Neural cell (in vitro differentiated cells): ENCODE measurements at regions not wholly inside any gene's neighbourhood (a gene's known extent, or its start where the extent isn't known, plus 50 kb on each side); places are given as distances from the start of the nearest gene placed in this dataset.

ENCODE experiments used
- H2AFZ ChIP-seq: fragments of 200-600, 300-800 bp; sonication (generic), shearing (Covaris generic); 2 replicates; pipeline ENCODE4 v1.6.0; 2014; ENCODE audit warnings: low read depth, mild to moderate bottlenecking, antibody characterized with exemption, low read length, moderate library complexity
- H3F3A ChIP-seq: fragments of 200-600 bp; shearing (Covaris generic); 2 replicates; pipeline ENCODE4 v1.6.1; 2016; ENCODE audit warnings: mild to moderate bottlenecking, moderate library complexity, mixed read lengths, antibody characterized with exemption, low read length; ENCODE audit not compliant: insufficient read depth, poor library complexity, severe bottlenecking
- H3K27ac ChIP-seq: fragments of 200-600, 300-800 bp; sonication (generic), shearing (Covaris generic); 2 replicates; pipeline ENCODE4 v1.5.1; 2014; ENCODE audit warnings: mild to moderate bottlenecking, low read length, moderate library complexity
- H3K27me3 ChIP-seq: fragments of 300-800, 200-600 bp; sonication (generic), shearing (Covaris generic); 2 replicates; pipeline ENCODE4 v1.6.0; 2014; ENCODE audit warnings: mild to moderate bottlenecking, low read depth, low read length, moderate library complexity; ENCODE audit not compliant: insufficient read depth
- H3K36me3 ChIP-seq: fragments of 300-800, 200-600 bp; sonication (generic), shearing (Covaris generic); 2 replicates; pipeline ENCODE4 v1.5.1; 2014; ENCODE audit warnings: mild to moderate bottlenecking, antibody characterized with exemption, low read length, moderate library complexity; ENCODE audit not compliant: insufficient read depth
- H3K4me2 ChIP-seq: fragments of 300-800, 200-600 bp; sonication (generic), shearing (Covaris generic); 2 replicates; pipeline ENCODE4 v1.6.0; 2014; ENCODE audit warnings: mild to moderate bottlenecking, low read length
- H3K4me3 ChIP-seq: fragments of 300-800, 200-600 bp; sonication (generic), shearing (Covaris generic); 2 replicates; pipeline ENCODE4 v1.5.1; 2014; ENCODE audit warnings: mild to moderate bottlenecking, low read length, moderate library complexity
- H3K79me2 ChIP-seq: fragments of 200-600 bp; shearing (Covaris generic); replicated peaks from 2 replicates; pipeline ENCODE4 v1.6.0; 2014; ENCODE audit warnings: mild to moderate bottlenecking, low read length, moderate library complexity; ENCODE audit not compliant: insufficient read depth
- H3K9ac ChIP-seq: fragments of 300-800, 200-600 bp; sonication (generic), shearing (Covaris generic); 2 replicates; pipeline ENCODE4 v1.6.1; 2016; ENCODE audit warnings: mild to moderate bottlenecking, low read length, mixed read lengths
- H3K9me2 ChIP-seq: fragments of 200-600 bp; shearing (Covaris generic); 2 replicates; pipeline ENCODE4 v1.6.1; 2016; ENCODE audit warnings: mild to moderate bottlenecking, low read length, mixed read lengths; ENCODE audit not compliant: insufficient read depth
- H3K9me3 ChIP-seq: fragments of 200-600, 300-800 bp; sonication (generic), shearing (Covaris generic); 2 replicates; pipeline ENCODE4 v1.6.1; 2016; ENCODE audit warnings: mild to moderate bottlenecking, mixed run types, low read length, moderate library complexity, mixed read lengths
- H4K20me1 ChIP-seq: fragments of 200-600 bp; shearing (Covaris generic); 2 replicates; pipeline ENCODE4 v1.6.1; 2016; ENCODE audit warnings: mild to moderate bottlenecking, mixed run types; ENCODE audit not compliant: insufficient read depth
- EP300 ChIP-seq: fragments of 450-650 bp; conservative IDR thresholded peaks from 2 replicates; pipeline ENCODE4 v1.6.1; 2014; ENCODE audit warnings: antibody characterized with exemption, mild to moderate bottlenecking, moderate library complexity; ENCODE audit not compliant: poor library complexity, severe bottlenecking
- EZH2 ChIP-seq: fragments of 200-600, 300-800 bp; shearing (Covaris generic), sonication (generic); IDR thresholded peaks from 2 replicates; pipeline ENCODE4 v1.6.1; 2014; ENCODE audit warnings: antibody characterized with exemption, low read length, borderline replicate concordance, mild to moderate bottlenecking; ENCODE audit not compliant: insufficient read depth, poor library complexity, severe bottlenecking
- MXI1 ChIP-seq: fragments of 450-650 bp; conservative IDR thresholded peaks from 2 replicates; pipeline ENCODE4 v1.6.1; 2014; ENCODE audit warnings: antibody characterized with exemption, mild to moderate bottlenecking; ENCODE audit not compliant: poor library complexity, severe bottlenecking
- POLR2AphosphoS5 ChIP-seq: IDR thresholded peaks from 2 replicates; pipeline ENCODE4 v1.6.1; 2012
- RAD21 ChIP-seq: fragments of 450-650 bp; conservative IDR thresholded peaks from 2 replicates; pipeline ENCODE4 v1.6.1; 2014; ENCODE audit warnings: antibody characterized with exemption, mild to moderate bottlenecking, moderate library complexity
- REST ChIP-seq: IDR thresholded peaks from 2 replicates; pipeline ENCODE4 v1.6.1; 2012; ENCODE audit warnings: borderline replicate concordance
- SMC3 ChIP-seq: fragments of 450-650 bp; conservative IDR thresholded peaks from 2 replicates; pipeline ENCODE4 v1.6.1; 2014; ENCODE audit warnings: antibody characterized with exemption, mild to moderate bottlenecking, moderate library complexity; ENCODE audit not compliant: poor library complexity
- TAF1 ChIP-seq: IDR thresholded peaks from 2 replicates; pipeline ENCODE4 v1.6.1; 2012; ENCODE audit warnings: low read depth
- TF ChIP-seq, protein P1 (sequence below): fragments of 450-650 bp; IDR thresholded peaks from 2 replicates; pipeline ENCODE4 v1.5.1; 2014; ENCODE audit warnings: antibody characterized with exemption, mild to moderate bottlenecking, moderate library complexity; ENCODE audit not compliant: poor library complexity, severe bottlenecking

DNA sequence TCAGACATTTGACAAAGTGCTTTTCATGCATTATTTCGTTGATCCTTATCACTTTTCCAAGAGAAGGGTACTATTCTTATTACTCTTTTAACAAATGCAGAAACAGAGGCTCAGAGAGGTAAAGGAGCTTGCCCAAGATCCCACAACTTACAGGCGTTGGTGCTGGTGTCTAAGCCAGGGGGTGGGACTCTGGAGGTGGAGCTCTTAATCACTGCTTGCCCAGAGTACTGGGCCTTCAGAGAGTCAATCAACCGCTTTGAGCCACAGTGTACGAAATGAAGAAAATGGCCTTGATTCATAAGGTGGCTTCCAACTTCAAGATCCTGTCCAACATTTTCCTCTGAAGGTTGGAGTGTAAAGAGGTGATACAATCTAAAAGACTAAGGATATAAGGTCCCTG lies 211.5 kb downstream of the NECTIN3 start:
- H3K79me2 ChIP-seq: no peaks in the 10 kb centered on the region
- H3K4me3 ChIP-seq: no peak overlapping the region
- H3K4me2 ChIP-seq: no peak overlapping the region
- H3K27ac ChIP-seq: no peak overlapping the region
- H3K9me2 ChIP-seq: no peaks in the 10 kb centered on the region
- no peaks in the 10 kb centered on the region for H4K20me1 ChIP-seq
- no peaks in the 10 kb centered on the region for H3K9me3 ChIP-seq
- no peak overlapping the region for H3K9ac ChIP-seq
- TF ChIP-seq, protein P1, sequence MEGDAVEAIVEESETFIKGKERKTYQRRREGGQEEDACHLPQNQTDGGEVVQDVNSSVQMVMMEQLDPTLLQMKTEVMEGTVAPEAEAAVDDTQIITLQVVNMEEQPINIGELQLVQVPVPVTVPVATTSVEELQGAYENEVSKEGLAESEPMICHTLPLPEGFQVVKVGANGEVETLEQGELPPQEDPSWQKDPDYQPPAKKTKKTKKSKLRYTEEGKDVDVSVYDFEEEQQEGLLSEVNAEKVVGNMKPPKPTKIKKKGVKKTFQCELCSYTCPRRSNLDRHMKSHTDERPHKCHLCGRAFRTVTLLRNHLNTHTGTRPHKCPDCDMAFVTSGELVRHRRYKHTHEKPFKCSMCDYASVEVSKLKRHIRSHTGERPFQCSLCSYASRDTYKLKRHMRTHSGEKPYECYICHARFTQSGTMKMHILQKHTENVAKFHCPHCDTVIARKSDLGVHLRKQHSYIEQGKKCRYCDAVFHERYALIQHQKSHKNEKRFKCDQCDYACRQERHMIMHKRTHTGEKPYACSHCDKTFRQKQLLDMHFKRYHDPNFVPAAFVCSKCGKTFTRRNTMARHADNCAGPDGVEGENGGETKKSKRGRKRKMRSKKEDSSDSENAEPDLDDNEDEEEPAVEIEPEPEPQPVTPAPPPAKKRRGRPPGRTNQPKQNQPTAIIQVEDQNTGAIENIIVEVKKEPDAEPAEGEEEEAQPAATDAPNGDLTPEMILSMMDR: no peak
- no peak for TF ChIP-seq REST
- TF ChIP-seq EP300: no peak
- TF ChIP-seq RAD21: no peak
- no peak for TF ChIP-seq EZH2
- TF ChIP-seq POLR2AphosphoS5: no peak
- no peak for TF ChIP-seq MXI1
- no peak for TF ChIP-seq TAF1
- TF ChIP-seq SMC3: no peak
- H3F3A ChIP-seq: no peaks in the 10 kb centered on the region
- no peaks in the 10 kb centered on the region for H3K36me3 ChIP-seq
- H2AFZ ChIP-seq: no peak overlapping the region
- H3K27me3 ChIP-seq: no peaks in the 10 kb centered on the region

GRCh38 chr3:111284503-111285183 lies 213.0 kb downstream of the NECTIN3 start:
- H4K20me1 ChIP-seq: no peaks in the 10 kb centered on the region
- H3K9ac ChIP-seq: no peak overlapping the region
- no peak overlapping the region for H2AFZ ChIP-seq
- no peak overlapping the region for H3K4me2 ChIP-seq
- H3K4me3 ChIP-seq: no peak overlapping the region
- H3K27ac ChIP-seq: no peak overlapping the region
- H3F3A ChIP-seq: no peaks in the 10 kb centered on the region
- no peaks in the 10 kb centered on the region for H3K79me2 ChIP-seq
- H3K9me2 ChIP-seq: no peaks in the 10 kb centered on the region
- H3K36me3 ChIP-seq: no peaks in the 10 kb centered on the region
- TF ChIP-seq RAD21: no peak
- no peak for TF ChIP-seq REST
- TF ChIP-seq MXI1: no peak
- no peak for TF ChIP-seq EZH2
- TF ChIP-seq TAF1: no peak
- TF ChIP-seq SMC3: no peak
- TF ChIP-seq, protein P1: no peak
- TF ChIP-seq POLR2AphosphoS5: no peak
- no peak for TF ChIP-seq EP300
- H3K27me3 ChIP-seq: no peaks in the 10 kb centered on the region
- H3K9me3 ChIP-seq: no peaks in the 10 kb centered on the region
